IPS-NIHi7 (cell line): ENCODE measurements at regions not wholly inside any gene's neighbourhood (a gene's known extent, or its start where the extent isn't known, plus 50 kb on each side); places are given as distances from the start of the nearest gene placed in this dataset.
A peak's percentile ranks its signal among the peaks of the same experiment; 100 is the strongest.
"Not testable (repeated sequence)": the region's sequence is repeated elsewhere in the genome, so short reads cannot be mapped to it uniquely, and the experiment has no call there.

Experiments used
- DNase-seq: peaks from one replicate; pipeline ENCODE4 v3.0.0; 2012; ENCODE audit warnings: mixed read lengths; ENCODE audit errors: extremely low spot score

- DNase-seq = not testable (repeated sequence)
Observed at GRCh38 chr4:189010452-189011217, 871.4 kb downstream of the TRIML1 start.

GRCh38 chr4:189021831-189022230 is 882.6 kb downstream of the TRIML1 start:
- DNase-seq = peak; percentile 50

- DNase-seq = no peak
Observed at GRCh38 chr4:189022440-189023035, 883.3 kb downstream of the TRIML1 start.

- no peak for DNase-seq
Observed at GRCh38 chr4:189029976-189030504, 890.8 kb downstream of the TRIML1 start.

GRCh38 chr4:189032606-189033338 is 893.5 kb downstream of the TRIML1 start:
- DNase-seq = no peak

GRCh38 chr4:189033801-189034347 is 894.6 kb downstream of the TRIML1 start:
- no peak for DNase-seq

- DNase-seq = no peak
Observed at GRCh38 chr4:189035091-189035490, 895.9 kb downstream of the TRIML1 start.

- no peak for DNase-seq
Observed at GRCh38 chr4:189035654-189036053, 896.4 kb downstream of the TRIML1 start.

GRCh38 chr4:189036906-189037305 is 897.7 kb downstream of the TRIML1 start:
- DNase-seq = no peak

- peak; percentile 61 for DNase-seq
Observed at GRCh38 chr4:189046642-189047041, 894.0 kb upstream of the FRG1 start.

GRCh38 chr4:189048119-189048518 is 892.6 kb upstream of the FRG1 start:
- no peak for DNase-seq

GRCh38 chr4:189049682-189050081 is 891.0 kb upstream of the FRG1 start:
- DNase-seq = no peak

- no peak for DNase-seq
Observed at GRCh38 chr4:189050643-189051042, 890.0 kb upstream of the FRG1 start.

- DNase-seq = no peak
Observed at GRCh38 chr4:189053621-189054020, 887.1 kb upstream of the FRG1 start.

GRCh38 chr4:189060104-189060503 is 880.6 kb upstream of the FRG1 start:
- DNase-seq = no peak

GRCh38 chr4:189062047-189062820 is 878.4 kb upstream of the FRG1 start:
- DNase-seq = no peak

- DNase-seq = no peak
Observed at GRCh38 chr4:189069772-189070171, 870.9 kb upstream of the FRG1 start.

GRCh38 chr4:189071241-189071640 is 869.4 kb upstream of the FRG1 start:
- DNase-seq = no peak

- no peak for DNase-seq
Observed at GRCh38 chr4:189073739-189074138, 866.9 kb upstream of the FRG1 start.

GRCh38 chr4:189081826-189082225 is 858.8 kb upstream of the FRG1 start:
- no peak for DNase-seq

- no peak for DNase-seq
Observed at GRCh38 chr4:189083769-189084168, 856.9 kb upstream of the FRG1 start.
